Stimulated activated naive CD8-positive, alpha-beta T cell treated with anti-CD3 and anti-CD28 coated beads, Interleukin-15, Interleukin-2, amounts not matched to agents 100 ng/mL and 50 ng/mL, for 24 hours (primary cell): ENCODE measurements at regions not wholly inside any gene's neighbourhood (a gene's known extent, or its start where the extent isn't known, plus 50 kb on each side); places are given as distances from the start of the nearest gene placed in this dataset.

Experiments
- H3K27ac Mint-ChIP-seq: one replicate; pipeline ENCODE4 v1.8.0; 2021; ENCODE audit warnings: mild to moderate bottlenecking, mixed read lengths
- H3K27me3 Mint-ChIP-seq: one replicate; pipeline ENCODE4 v1.8.0; 2021; ENCODE audit warnings: mixed read lengths
- H3K36me3 Mint-ChIP-seq: one replicate; pipeline ENCODE4 v1.8.0; 2021; ENCODE audit warnings: low read depth, mixed read lengths
- H3K4me1 Mint-ChIP-seq: one replicate; pipeline ENCODE4 v1.8.0; 2021; ENCODE audit warnings: low read depth, mixed read lengths
- H3K4me3 Mint-ChIP-seq: one replicate; pipeline ENCODE4 v1.8.0; 2021; ENCODE audit warnings: mild to moderate bottlenecking, mixed read lengths
- H3K9me3 Mint-ChIP-seq: one replicate; pipeline ENCODE4 v1.8.0; 2021; ENCODE audit warnings: mixed read lengths

DNA sequence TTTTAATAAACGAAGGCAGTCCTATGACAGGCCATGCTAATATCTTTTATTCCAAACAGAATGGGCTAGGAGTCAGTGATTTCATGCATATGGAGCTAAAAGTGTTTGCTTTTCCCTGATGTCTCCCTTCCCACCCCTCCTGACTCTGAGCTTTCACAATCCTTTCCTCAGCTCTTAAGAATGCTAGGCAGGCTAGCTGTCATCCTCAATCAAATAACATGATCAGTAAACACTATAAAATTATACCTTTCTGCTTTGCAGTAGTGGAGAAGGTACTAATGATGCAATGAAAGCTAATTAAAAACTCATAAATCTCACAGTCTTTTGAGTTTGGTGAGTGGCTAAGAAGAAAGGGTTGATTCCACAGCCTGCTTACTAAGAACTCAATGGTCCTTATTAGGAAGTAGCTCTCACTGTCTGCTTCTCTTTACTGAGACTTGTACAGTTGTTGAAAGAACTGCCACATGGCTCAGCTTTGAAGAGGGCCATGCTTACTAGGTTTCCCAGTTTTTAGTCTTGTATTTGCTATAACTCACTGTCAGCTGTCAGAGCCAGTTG is 250.9 kb upstream of the JAG1 start:
- Mint-ChIP-seq H3K9me3 (no peaks in the 10 kb centered on the region), H3K27me3 (no peaks in the 10 kb centered on the region), H3K36me3 (no peaks in the 10 kb centered on the region), H3K27ac (no peak overlapping the region), H3K4me1 (no peaks in the 10 kb centered on the region), H3K4me3 (no peak overlapping the region)

DNA sequence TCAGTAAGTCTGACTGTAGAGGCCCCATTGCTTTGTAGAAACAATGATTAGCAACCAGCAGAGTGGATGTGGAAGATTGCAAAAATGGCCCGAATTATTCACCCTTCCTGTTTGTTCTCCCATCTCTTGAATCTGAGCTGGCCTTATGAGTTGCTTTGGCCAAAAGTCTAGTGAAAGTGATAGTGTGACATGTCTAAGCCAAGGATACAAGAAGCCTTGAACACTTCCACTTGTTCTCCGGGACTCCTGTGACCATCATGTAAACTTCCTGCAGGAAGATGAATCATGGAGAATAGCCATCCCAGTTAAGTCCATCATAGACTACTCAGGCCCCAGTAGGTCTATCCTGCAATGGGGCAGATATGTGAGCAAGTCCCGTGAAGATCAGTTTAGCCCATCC is 252.0 kb upstream of the JAG1 start:
- Mint-ChIP-seq H3K27me3 (no peaks in the 10 kb centered on the region), H3K27ac (no peak overlapping the region), H3K4me3 (no peak overlapping the region), H3K4me1 (no peaks in the 10 kb centered on the region), H3K36me3 (no peaks in the 10 kb centered on the region), H3K9me3 (no peaks in the 10 kb centered on the region)

DNA sequence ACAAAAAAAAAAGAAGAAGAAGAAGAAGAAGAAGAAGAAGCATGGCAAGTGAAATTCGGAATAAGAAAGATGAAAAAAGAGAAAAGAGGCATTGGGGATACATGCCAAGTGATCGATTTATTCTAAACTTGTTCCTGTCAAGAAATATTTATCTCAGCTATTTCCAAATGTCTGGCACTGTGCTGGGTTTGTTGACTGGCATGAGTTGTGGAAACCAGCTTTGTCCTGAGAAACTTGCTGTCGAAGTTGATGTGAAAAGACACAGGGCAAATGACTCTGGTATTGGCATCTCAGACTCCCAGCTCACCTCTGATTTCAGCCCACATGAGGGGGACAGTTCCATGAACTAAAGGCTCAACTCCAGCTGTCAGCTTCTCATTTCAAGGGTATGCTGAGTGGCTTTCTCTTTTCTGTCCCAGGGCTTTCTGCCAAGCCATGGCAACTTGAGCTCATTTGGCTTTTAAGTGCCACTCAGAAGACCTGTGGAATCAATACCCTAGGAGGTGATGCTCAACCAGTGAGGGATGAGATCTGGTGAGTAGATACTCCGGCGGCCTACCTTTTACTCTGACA is 253.3 kb upstream of the JAG1 start:
- H3K4me3 Mint-ChIP-seq: no peak overlapping the region
- no peaks in the 10 kb centered on the region for H3K4me1 Mint-ChIP-seq
- no peaks in the 10 kb centered on the region for H3K36me3 Mint-ChIP-seq
- no peaks in the 10 kb centered on the region for H3K27me3 Mint-ChIP-seq
- H3K27ac Mint-ChIP-seq: no peak overlapping the region
- no peaks in the 10 kb centered on the region for H3K9me3 Mint-ChIP-seq

DNA sequence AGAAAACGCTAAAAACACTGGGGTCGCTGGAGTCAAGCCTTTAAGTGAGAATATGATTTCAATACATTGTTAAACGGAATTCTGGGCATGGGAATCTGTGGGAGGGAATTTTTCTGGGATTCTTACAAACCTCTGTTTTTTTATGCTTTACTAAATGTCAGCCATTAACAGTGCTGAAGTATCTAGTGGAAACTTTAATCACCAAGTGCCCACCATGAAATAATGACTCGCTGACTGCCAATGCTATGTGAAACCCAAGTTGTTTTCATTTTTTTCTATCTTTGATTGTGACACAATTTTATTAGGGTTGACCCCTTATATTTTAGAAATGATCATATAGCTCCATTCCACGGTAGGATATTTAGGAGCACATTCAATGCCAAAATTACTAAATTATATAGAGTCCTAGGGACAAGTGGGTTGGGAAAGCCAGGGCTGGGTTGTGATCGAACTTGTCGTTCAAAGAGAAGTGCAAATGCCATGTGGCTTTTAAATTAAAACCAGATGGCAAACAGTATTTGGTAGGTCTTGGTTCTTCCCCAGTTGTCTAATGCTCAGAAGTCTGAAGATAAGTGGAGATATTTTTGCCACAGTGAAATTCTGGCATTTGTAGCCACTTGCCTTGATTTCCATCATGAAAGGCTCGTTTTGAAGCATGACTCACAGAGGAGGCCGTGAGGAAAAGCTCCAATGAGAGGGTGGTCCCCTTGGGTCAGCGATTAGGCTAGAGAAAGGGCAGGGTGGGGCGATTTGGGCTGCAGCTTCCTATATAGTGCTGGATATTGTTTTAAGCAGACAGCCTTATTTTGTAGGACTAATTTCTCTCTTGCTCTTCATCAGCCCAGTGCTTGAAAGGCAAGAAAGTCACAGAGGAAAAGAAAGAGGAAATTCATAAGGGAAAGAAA is 254.4 kb upstream of the JAG1 start:
- Mint-ChIP-seq H3K36me3 (no peaks in the 10 kb centered on the region), H3K27me3 (no peaks in the 10 kb centered on the region), H3K4me1 (no peaks in the 10 kb centered on the region), H3K27ac (no peak overlapping the region), H3K9me3 (no peaks in the 10 kb centered on the region), H3K4me3 (no peak overlapping the region)

DNA sequence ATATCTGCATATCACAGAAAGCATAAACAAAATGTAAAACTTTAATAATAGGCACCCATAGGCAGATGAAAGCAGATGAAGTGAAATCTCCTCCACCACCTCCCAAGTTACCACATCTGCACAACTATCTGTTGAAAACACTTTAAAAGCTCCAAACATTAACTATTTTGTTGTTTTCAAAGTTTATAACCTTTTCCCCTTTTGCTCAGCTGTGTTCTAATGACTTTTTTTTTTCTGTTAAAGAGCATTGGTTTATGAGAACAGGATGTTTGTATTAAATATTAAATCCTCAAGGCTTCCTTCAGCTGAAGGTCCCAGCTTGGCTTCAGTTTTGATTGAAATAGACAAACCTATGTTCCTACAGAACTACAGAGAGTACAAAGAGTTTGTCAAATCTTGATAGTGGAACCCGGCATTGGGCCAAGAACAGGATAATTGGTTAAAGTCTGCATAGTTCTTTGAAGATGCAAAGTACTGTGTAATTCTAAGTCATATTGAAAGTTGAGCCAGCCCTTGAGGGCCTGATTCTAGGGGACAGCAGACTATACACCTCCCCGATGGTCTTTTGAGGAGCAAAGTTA is 255.1 kb upstream of the JAG1 start:
- no peaks in the 10 kb centered on the region for H3K27me3 Mint-ChIP-seq
- H3K9me3 Mint-ChIP-seq: no peaks in the 10 kb centered on the region
- no peak overlapping the region for H3K27ac Mint-ChIP-seq
- H3K4me1 Mint-ChIP-seq: no peaks in the 10 kb centered on the region
- H3K36me3 Mint-ChIP-seq: no peaks in the 10 kb centered on the region
- no peak overlapping the region for H3K4me3 Mint-ChIP-seq

DNA sequence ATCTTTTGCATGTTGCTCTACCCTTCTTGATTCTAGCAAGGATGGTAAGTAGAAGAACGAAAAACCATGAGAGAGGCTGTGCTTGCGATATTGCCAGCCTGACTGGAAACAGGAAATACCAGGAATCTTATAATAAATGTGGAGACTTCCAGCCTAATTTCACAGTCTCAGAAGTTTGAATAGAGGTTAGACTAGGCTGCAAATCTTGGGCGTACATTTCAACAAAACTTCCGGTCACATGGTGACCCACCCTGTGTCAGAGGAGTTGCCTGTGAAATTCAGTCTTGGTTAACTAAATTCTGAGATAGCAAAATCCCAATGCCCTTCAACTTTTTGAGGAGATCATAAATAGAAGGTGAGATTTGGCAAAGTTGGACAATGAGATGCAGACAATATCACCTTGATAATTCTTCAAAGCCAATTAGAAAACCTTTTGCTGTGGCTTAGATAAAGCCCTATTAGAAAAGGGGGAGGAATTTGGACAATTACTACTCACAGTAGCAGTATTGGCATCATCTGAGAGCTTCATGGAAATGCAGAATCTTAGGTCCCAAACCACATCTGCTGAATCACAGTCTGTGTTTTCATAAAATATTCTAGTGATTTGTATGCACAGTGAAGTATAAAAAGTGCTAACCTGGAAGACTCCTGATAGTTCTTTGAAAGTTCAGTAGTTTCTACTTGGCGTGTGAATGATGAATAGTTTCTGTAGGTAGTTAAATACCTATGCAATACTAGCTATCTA is 262.0 kb upstream of the JAG1 start:
- Mint-ChIP-seq H3K9me3 (peaks cover 5% of the 10 kb centered on the region), H3K36me3 (no peaks in the 10 kb centered on the region), H3K4me3 (no peak overlapping the region), H3K4me1 (no peaks in the 10 kb centered on the region), H3K27ac (no peak overlapping the region), H3K27me3 (no peaks in the 10 kb centered on the region)

DNA sequence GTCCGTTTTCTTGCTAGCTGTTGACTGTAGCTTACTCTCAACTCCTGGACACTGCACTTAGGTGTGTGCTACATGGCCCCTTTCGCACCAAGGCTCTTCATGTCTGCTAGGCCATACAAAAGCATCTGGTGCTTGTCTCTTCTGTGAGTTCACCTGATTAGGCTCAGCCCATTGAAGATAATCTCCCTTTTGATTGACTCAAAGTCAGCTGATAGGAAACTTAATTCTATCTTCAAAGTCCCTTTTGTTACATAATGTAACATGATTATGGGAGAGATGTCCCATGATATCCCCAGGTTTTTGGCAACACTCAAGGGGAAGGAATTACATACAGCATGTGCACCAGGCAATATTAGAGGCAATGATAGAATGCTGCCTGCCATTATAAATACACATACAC is 263.0 kb upstream of the JAG1 start:
- H3K4me1 Mint-ChIP-seq: no peaks in the 10 kb centered on the region
- H3K27me3 Mint-ChIP-seq: no peaks in the 10 kb centered on the region
- no peaks in the 10 kb centered on the region for H3K36me3 Mint-ChIP-seq
- H3K4me3 Mint-ChIP-seq: no peak overlapping the region
- H3K27ac Mint-ChIP-seq: no peak overlapping the region
- H3K9me3 Mint-ChIP-seq: peaks cover 5% of the 10 kb centered on the region

DNA sequence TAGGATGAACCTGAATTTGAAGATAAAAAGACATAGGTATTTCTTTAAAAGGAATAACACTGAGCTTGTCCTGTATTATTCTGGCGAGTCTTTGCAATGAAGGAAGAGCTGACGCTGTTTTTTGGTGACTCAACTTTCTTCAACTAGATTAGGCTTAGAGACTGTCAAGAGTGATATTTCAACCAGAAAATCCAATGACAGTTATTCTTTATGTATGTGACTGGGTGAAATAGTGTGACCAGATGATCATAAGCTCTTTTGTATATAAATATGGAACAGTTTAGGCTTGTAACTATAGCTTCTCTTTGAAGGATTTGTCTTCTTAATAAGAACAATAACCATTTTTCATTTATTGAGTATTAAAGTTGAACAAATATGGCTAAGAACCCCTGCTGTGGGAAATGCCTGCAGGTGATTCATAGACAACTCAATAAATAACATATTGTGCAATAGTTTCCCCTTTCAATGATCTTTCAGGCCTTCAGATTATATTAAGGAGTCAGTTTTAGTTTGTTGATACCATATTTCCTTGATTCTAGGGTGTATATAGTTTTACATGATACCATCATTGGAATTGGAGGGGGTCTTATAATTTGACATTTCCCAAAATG is 265.6 kb upstream of the JAG1 start:
- Mint-ChIP-seq H3K27ac (no peak overlapping the region), H3K4me1 (no peaks in the 10 kb centered on the region), H3K27me3 (no peaks in the 10 kb centered on the region), H3K36me3 (no peaks in the 10 kb centered on the region), H3K4me3 (no peak overlapping the region), H3K9me3 (peaks cover 9% of the 10 kb centered on the region)

DNA sequence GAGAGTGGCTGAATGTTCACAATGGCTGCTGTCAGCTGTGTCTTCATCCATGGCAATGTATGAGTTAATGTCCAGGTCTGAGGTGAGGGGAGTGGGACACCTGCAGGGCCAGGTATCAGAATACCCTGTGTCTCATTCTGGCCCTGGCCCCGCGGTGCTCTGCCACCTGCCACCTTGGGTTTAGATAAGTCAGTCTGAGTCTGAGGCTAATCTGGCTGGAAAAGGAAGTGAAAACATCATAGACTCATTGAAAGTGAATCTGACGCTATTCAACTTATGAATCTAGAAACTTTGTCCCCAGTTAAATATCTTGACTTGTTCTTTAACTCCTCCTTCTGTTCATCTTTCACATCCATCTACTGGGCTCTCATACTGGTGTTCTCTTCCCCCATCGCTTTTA is 267.1 kb upstream of the JAG1 start:
- Mint-ChIP-seq H3K36me3 (no peaks in the 10 kb centered on the region), H3K9me3 (peaks cover 4% of the 10 kb centered on the region), H3K27ac (no peak overlapping the region), H3K27me3 (no peaks in the 10 kb centered on the region), H3K4me3 (no peak overlapping the region), H3K4me1 (no peaks in the 10 kb centered on the region)

DNA sequence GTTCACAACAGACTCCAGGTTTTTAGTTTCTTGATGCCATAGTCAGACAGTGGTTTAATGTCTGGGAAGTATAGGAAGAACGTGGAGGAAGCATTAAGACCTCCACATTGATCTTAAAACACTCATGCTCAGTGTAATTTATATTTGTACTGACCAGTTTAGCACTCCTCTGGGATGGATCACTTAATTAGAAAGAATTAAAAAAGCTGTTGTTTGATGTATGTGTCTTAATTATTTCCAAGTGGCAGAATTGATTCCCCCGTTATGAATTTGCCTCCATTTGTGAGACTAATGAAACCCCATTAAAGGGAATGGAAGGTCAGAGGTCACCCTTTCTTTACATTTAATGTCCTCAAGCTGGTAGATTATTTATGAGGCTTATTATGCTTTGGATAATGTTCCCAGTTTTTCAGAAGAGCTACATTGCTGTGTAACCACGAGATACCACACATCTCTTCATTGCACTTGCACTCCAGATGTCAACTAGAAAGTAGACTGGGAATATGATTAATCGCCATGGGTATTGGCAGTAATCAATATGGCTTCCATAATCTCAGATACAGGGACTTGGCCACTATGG is 270.0 kb upstream of the JAG1 start:
- no peaks in the 10 kb centered on the region for H3K27me3 Mint-ChIP-seq
- H3K4me3 Mint-ChIP-seq: no peak overlapping the region
- no peak overlapping the region for H3K27ac Mint-ChIP-seq
- peaks cover 4% of the 10 kb centered on the region for H3K9me3 Mint-ChIP-seq
- no peaks in the 10 kb centered on the region for H3K4me1 Mint-ChIP-seq
- no peaks in the 10 kb centered on the region for H3K36me3 Mint-ChIP-seq

DNA sequence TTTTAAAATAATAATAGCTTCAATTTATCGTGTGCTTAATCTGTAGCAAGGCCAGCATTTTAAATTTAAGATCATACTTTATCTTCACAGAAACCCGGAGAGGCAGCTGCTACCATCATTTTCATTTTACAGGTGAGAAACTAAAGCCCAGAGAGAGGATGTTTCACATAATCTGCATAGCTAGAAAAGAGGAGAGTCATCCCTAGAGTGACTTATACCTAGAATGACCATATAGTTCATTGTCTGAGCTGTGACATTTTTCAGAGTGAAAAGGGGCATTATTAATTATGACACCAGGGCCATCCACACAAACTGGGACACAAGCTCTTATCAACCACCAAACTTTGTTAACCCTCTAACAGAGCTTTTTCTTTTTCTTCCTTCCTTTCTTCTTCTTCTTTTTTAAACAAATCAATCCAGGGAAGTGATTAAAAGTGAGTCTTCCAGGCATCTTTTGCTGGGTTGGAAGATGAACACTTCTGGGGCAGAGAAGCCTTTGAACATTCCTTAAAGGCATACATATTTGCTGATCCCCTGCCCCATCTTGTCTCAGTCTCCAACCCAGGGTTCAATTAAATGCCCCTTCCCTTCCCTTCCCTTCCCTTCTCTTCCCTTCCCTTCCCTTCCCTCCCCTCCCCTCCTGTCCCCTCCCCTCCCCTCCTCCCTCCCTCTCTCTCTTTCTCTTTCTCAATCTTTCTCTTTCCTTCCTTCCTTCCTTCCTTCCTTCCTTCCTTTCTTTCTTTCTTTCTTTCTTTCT is 272.5 kb upstream of the JAG1 start:
- Mint-ChIP-seq H3K27me3 (no peaks in the 10 kb centered on the region), H3K36me3 (no peaks in the 10 kb centered on the region), H3K4me3 (no peak overlapping the region), H3K27ac (no peak overlapping the region), H3K4me1 (no peaks in the 10 kb centered on the region), H3K9me3 (peaks cover 5% of the 10 kb centered on the region)

DNA sequence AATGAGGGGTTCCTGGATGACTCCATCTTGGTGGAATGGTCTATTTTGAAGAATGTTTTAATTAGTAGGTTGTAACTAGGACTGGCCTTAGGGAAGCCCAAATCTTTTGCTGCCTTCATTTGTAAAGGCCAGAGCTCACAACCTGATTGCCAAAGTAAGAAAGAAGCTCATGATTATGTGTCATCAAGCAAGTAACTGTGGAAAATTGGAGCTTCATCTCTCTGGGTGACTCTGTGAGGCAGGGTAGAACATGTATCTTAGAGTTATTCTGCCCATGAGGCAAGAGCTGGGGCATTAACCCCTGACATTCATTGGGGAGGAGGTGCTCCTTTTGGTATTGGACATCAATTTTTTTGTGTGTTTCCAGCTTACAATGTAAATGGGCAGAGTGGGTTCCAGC is 273.9 kb upstream of the JAG1 start:
- Mint-ChIP-seq H3K27me3 (no peaks in the 10 kb centered on the region), H3K36me3 (no peaks in the 10 kb centered on the region), H3K4me1 (no peaks in the 10 kb centered on the region), H3K4me3 (no peak overlapping the region), H3K9me3 (peaks cover 4% of the 10 kb centered on the region), H3K27ac (no peak overlapping the region)

DNA sequence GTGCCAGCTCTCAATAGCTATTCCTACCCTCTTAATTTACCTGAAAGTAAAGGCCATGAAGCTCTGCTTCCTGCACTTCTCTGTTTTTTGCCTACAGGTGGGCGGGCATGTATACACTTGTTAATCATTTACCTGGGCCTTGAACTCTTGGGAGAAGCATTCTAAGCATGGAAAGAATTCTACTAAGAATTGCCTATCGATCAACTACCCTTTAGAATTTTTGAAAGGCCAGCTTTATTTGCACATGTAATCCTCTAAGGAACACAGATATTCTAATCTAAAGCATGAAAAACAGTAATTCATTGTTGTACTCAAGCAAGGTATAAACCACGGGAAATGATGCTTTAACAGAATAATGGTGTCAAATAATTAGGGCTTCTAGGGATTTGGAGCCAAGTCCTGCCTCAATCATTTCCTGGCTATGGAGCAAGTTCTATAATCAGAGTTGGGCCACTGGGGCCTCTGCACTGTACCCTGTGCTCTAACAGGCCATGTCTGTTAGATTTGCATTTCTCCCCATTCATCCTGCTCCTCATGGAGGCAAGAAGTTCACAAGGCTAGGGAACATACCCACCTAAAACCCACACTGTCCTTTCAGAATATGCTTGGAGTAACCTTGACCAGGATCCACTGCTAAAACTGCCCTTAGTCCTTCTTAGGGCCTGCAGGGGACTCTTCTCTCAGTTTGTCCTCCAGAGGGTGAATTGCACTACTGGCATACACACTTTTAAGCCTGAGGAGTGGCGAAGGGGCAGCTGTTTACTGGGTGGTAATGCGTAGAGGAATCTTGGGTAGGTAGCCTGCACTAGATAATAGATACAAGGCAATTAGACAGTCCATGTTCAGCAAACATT is 276.4 kb upstream of the JAG1 start:
- H3K9me3 Mint-ChIP-seq: peaks cover 4% of the 10 kb centered on the region
- H3K4me3 Mint-ChIP-seq: no peak overlapping the region
- no peak overlapping the region for H3K27ac Mint-ChIP-seq
- H3K27me3 Mint-ChIP-seq: no peaks in the 10 kb centered on the region
- H3K36me3 Mint-ChIP-seq: no peaks in the 10 kb centered on the region
- no peaks in the 10 kb centered on the region for H3K4me1 Mint-ChIP-seq
